ENCODE measurements at regions not wholly inside any gene's neighbourhood (a gene's known extent, or its start where the extent isn't known, plus 50 kb on each side); places are given as distances from the start of the nearest gene placed in this dataset.
A peak's percentile ranks its signal among the peaks of the same experiment; 100 is the strongest.
"Not testable (repeated sequence)": the region's sequence is repeated elsewhere in the genome, so short reads cannot be mapped to it uniquely, and the experiment has no call there.

DNA sequence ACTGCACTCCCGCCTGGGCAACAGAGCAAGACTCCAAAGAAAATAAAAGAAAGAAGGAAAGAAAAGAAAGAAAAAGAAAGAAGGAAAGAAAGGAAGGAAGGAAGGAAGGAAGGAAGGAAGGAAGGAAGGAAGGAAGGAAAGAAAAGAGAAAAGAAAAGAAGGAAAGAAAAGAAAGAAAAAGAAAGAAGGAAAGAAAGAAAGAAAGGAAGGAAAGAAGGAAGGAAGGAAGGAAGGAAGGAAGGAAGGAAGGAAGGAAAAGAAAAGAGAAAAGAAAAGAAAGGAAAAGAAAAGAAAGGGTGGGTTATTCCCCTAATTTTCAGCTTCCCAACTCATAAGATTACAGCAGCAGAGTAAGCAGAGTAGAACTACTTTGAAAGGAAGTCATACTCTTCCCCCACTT is 64.4 kb downstream of the TMEM200C start:
- DNase-seq (ENCODE audit: low spot score) = not testable (repeated sequence)

DNA sequence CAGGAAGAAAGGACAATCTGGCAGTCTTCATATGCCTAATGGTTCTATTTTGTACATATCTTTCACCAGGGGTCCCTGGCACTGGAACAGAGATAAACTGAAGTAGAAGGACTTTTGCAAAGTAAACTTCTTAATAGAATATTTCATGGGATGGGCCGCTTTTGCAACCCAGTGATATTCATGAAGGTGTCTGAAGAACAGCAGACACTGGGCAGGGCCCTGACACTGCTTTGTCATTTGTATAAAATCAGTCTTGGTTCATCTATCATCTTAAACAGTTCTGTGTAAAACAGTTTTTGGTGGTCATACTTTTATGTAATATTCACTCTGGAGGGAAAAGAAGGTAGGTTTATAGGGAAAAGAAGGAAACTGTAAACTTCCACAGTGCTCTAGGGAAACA is 66.4 kb downstream of the TMEM200C start:
- DNase-seq (ENCODE audit: low spot score) = no peak

DNA sequence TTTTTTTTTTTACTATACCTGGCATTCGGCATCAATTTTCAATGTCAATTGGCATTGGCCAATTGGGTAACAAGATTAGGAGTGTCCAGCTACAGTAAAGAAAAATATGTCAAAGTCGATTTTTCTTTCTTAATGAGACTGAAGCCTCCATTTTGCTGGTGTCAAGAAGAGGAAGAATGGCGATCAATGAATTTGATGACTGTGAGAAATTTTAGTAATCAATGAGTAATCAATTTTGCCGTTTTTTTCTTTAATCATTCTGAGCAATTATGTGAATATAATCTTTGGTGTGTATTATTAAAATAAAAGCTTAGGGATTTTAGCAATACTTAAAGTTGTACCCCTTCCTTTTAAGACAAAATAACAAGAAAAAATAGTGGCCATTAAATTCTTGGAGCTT is 69.7 kb downstream of the TMEM200C start:
- no peak for DNase-seq (ENCODE audit: low spot score)

DNA sequence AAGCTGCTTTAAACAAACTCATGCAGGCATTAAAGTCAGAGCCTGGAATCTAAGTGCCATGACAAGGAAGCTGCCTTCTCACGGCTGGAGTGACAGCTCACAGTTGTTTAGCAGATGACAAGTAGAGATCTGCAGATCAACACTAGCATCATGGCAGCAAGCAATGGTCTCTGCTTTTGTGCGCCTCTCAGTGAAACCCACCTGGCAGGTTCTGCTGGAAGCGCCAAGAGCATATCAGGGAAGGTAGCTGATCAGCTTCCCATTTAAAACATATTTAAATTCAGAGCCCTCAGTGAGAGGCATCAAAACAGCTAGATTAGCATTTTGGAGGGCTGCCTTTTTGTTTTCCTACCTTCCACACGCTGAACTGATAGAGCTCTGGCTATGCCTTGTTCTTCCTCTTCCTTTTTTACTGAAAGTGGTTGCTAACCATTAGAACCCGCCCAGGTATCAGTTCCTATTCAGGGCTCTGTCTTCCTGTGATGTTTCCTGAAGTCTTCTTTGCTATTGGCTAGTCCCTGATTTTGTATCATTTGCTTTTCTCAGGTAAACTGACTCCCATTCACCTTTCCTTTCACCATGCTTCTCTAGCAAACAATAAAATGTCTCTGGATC is 70.8 kb downstream of the TMEM200C start:
- DNase-seq (ENCODE audit: low spot score) = no peak

DNA sequence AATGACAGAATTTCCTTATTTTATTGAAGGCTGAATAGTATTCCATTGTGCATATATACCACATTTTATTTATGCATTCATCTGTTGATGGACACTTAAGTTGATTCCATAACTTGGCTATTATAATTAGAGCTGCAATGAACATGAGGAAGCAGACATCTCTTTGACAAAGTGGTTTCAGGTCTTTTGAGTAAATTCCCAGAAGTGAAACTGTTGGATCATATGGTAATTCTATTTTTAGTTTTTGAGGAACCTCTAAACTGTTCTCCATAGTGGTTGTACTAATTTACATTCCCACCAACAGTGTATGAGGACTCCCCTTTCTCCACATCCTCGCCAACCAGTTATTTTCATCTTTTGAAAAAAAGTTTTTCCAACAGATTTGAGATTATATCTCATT is 77.5 kb downstream of the TMEM200C start:
- DNase-seq (ENCODE audit: low spot score) = no peak

DNA sequence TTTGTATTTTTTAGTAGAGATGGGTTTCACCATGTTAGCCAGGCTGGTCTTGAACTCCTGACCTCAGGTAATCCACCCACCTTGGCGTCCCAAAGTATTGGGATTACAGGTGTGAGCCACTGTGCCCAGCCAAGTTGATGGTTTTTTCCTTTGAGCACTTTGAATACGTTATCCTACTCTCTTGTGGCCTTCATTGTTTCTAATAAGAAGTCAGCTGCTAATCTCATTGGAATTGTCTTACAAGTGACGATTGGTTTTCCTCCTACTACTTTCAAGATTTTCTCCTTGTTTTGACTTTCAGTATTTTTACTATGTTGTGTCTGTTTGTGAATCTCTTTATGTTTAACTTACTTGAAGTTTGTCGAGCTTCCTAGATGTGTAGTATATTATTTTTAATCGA is 88.5 kb downstream of the TMEM200C start:
- DNase-seq (ENCODE audit: low spot score) = no peak

DNA sequence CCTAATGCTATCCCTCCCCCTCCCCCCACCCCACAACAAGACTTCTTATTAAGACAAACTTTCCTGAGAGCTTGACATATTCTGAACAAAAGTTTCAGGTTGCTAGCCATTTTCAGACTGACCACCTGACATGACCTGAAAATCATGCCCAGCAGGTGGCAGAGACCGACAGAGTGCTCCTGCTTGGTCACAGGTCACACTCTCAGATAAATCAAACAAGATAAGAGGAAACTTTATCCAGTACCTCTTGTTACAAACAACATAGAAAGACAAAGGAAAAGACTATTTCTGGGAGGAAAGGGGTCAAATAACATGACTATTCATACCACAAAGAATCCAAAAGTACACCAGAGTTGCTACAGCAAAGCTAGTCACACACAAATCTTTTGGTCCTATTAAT is 107.4 kb downstream of the TMEM200C start:
- DNase-seq (ENCODE audit: low spot score) = no peak

DNA sequence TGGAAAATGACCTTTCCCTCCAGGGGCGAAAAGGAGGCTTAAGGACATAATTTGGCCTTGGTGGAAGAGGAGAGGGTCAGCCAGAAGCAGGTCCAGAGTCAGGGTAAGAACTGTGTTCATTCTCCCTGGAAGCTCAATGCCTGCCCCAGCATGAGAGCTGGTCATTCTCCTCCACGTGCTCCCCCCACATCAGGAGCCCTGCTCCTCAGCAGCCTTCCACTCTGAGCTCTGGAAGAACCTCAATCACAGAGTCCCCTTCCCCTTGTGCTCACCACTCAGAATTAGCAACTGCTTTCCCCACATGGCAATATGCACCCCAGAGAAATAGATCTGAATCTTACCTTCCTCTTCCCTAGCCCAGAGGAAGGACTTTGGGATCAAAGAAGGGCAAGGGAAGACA is 115.4 kb downstream of the TMEM200C start:
- no peak for DNase-seq (ENCODE audit: low spot score)

DNA sequence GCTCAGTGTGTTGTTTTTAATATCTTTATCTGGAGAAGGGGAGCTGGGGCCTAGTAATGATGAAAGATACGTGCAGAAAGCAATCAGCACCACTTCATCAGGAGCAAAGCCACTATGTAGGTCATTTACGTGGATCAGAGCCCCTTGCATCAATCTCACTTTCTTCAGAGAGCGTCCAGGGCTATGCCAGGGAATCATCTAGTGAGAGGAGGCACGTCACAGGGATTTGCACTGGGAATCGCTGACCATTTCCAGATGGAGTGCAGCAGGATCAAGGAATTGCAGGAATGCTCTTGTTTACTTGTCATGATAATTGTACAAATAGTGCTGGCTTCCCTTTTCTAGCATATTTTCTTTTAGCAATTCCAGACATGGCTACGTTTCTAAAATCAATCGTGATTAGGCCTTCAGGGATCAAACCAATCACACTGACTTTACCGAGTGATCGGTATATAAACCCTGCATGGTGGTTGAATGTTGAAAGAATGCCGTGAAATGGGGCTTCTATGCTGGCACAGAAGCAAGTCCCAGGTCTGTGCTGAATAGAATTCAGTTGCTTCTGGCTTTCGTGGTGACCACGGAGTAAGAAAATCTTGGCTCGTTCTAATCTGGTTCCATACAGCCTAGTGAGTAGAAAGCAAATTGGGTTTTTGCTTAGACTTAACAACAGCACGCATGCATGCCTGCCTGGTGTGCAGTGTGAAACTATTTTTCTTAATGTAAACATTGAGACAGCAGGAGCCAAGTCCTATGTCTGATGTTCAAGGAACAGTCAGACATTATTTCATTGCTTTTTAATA is 122.8 kb downstream of the TMEM200C start:
- DNase-seq (ENCODE audit: low spot score) = no peak

DNA sequence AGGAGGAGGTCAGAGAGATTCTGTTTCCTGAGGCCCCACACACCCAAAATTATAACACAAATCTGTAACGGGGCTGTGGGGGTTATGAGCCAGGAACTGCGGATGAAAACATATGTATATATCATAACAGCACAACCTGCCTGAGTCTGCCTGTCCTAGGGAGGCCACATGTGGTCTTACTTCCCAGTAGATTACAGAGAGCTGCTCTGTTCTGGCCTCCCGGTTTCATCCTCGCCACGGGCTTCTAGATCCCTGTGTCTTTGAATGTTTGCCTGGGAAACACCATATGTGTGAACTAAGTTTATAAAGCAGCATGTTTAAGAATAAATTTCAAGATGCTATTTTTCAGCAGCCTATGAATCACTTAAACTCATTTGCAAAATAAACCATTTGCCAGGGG is 124.0 kb downstream of the TMEM200C start:
- no peak for DNase-seq (ENCODE audit: low spot score)

DNA sequence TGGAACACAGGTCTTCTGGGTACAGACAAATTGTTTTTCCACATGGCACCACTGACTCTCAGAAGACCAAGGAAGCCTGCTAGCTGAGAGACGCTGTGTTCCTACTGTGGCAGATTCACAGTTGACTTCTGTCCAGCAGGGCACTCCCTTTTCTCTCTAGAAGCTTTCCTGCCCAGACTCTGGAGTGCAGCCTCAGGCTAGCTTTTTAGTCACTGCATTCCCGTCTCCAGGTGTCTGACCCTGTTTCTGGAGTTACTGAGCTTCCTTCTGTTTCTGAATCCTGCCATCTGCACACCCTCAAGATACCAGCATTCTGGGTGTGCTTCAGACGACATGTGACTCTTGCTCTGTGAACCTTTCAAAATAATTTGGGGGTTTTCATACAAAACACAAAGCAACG is 125.1 kb downstream of the TMEM200C start:
- no peak for DNase-seq (ENCODE audit: low spot score)

DNA sequence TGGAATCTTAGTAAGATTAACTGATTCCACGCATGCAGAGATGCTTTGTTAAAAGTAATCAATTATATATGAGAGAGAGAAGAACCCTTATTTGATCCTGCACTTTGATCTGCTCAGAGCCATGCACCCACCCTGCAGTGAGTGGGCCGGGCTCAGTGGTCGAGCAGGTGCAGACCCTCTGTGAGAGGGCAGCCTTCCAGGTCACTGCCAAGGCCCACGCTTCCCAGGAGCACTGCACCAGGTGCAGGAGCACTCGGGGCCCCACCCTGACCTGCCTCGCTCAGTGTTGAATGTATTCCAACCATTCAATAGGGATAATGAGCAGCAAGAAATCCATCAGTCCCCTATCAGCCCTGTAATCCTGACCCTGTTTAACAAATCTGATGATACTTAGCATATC is 126.9 kb downstream of the TMEM200C start:
- no peak for DNase-seq (ENCODE audit: low spot score)

DNA sequence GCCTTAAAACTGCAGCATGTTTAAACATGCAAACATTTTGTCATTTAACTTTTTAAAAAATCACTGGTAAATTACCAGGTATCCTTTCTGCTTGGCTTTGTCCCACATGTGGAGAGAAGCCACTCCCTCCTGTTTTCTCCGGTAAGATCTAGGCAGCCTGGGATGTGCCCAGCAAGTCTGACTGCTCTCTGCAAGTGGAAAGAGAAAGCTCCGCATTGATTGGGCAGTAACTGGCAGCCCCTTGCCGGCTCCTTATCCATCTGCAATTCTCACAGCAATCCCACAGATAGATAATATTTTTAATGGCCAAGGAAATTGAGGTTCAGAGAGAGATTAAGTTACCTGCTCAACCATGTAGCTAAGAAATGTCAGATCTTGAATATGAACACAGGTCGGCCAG is 136.1 kb downstream of the TMEM200C start:
- DNase-seq (ENCODE audit: low spot score) = no peak

DNA sequence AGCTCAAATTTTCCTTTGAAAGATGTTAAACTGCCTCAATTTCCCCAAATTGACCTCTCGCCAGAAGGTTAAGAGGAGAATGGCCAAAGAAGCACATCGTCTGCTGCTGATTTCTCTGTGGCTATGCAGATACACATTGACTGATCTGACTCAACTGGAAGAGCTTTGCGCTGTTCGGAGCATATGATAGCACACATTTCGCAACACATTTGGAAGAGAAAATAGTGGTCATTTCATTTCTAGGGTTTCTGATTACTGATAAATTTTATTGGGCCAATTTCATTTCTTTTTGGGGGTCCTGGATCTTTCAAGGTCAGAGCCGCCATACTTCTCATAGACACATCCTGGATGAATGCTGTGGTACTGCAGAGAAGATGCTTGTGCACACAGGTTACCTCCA is 138.5 kb downstream of the TMEM200C start:
- no peak for DNase-seq (ENCODE audit: low spot score)

DNA sequence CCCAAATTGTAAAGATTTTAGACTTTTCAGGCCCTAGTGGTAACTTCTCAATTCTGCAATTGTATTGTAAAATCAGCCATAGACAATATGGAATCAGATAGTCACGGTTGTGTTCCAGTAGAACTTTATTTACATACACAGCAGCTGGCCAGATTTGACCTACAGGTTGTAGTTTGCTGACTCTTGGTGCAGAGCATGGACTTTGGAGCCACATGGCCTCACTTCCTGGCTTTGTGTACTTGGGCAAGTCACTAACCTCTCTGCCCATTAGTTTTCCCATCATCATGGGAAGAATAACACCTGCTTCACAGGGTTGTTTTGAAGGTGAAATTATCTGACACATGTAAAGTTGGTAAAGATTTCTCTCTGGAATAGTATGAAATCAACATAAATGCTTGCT is 147.6 kb downstream of the TMEM200C start:
- no peak for DNase-seq (ENCODE audit: low spot score)

DNA sequence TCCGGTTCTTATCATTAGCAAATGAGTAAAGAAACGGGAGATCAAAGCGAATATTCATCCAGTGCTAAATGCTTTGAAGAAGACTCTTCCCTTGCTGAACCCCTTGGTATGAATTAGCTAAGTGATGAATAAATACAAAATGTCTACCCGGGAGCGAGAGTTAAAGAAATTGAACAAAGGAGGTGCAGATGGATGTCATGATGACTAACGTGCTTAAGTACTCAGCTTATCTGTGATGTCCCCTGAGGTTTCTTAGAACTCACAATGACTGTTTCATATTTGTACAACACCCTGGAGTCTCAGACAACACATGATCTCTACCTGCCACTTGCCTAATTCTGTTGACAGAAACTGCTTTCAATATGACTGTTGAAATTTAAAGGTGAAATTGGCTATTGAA is 148.5 kb downstream of the TMEM200C start:
- peak; percentile 15 for DNase-seq (ENCODE audit: low spot score)

DNA sequence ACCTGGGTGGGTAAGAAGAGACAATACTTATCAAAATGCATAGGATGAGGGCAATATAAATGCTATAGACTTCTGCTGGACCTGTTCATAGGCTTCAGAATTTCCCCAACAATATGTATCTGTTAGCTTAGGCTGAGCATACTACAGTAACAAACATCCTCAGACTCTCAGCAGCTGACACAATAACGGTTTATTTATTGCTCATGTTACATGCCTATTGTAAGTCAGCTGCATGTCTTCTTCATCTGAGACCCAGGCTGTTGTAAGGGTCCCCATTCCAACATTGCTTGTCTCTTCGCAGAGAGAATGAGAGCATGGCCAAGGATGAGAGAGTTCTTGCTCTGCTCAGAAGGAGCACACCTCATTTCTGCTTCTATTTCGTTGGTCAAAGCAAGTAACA is 150.7 kb downstream of the TMEM200C start:
- DNase-seq (ENCODE audit: low spot score) = no peak

DNA sequence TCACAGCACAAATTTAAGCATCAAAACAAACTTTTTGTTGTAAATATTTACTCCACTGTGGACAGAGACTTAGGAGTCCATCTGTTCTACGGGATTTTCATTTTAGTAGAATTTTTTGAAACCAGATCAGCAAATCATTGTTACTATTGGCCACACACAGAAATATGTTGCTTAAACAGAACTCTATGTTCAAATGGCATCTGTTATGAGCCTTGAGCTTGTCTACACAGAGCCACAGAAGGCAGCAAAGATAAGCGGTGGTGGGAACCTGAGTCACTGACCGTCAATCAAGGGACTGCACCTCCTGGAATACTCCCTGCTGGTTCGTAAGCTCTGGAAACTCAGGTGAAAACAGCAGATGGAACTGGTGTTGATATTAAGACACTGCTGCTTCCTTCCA is 156.8 kb downstream of the TMEM200C start:
- no peak for DNase-seq (ENCODE audit: low spot score)

DNA sequence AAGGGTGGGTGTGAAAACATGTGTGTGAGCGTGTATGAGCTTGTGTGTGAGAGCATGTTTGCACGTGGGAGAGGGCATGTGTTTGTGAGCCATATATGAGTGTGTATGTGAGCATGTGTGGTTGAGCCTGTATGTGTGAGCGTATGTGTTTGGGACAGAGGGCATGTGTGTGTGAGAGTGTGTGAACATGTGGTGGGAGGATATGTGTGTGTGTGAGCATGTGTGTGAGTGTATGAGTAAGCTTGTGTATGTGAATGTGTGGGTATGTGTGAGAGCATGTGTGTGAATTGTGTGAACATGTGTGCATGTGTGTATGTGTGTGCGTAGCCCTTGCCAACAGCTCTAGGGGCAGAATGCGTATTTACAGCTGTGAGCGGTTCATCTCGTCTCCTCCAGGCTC is 163.0 kb downstream of the TMEM200C start:
- no peak for DNase-seq (ENCODE audit: low spot score)

DNA sequence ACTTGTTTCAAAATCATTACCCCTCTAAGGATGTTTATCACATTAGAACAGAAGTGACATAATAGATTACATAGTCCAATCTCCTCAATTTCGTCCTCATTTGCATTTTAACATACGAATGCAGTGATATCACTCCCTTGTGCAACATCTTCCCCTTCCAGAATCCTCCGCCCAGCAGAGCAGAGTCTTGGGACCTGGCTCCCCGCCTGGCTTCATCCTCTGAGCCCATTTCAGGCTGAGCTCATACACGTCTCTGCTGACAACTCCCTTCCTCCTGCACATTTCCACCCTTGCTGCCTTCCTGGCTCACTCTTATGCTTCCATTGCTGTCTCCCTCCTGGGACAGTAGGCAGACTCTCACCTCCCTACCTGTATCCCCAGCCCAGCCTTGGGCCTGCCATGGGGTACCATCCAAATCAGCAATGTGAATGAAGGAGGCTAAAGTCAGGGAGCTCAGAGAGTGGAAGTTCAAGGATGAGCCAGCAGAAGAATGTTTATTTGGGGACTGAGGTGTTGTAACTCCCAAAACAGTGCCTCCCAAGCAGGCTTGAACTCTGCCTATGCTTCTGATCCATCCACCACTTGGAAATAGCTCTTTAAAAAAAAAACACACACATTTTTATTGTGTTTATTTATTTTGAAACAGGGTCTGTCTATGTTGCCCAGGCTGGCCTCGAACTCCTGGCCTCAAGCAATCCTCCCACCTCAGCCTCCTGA is 165.2 kb downstream of the TMEM200C start:
- no peak for DNase-seq (ENCODE audit: low spot score)

DNA sequence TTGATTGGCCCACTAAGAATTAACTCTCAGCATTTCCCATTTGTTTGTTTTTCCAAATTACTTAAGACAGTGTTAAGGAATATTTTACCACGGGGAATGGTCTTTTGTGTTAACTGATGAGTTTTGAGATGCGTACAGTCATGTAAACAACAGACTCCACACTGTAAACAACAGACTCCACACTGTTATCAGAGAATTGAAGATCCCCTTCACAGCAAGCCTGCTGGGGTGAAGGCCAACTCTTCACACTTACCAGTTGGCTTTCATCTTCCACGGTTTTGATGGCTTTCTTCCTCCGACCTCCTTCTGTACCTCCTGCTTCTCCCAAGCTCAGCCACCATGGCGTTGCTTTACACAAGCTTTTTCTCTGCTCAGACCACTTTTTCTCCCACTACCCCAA is 166.8 kb downstream of the TMEM200C start:
- DNase-seq (ENCODE audit: low spot score) = no peak

DNA sequence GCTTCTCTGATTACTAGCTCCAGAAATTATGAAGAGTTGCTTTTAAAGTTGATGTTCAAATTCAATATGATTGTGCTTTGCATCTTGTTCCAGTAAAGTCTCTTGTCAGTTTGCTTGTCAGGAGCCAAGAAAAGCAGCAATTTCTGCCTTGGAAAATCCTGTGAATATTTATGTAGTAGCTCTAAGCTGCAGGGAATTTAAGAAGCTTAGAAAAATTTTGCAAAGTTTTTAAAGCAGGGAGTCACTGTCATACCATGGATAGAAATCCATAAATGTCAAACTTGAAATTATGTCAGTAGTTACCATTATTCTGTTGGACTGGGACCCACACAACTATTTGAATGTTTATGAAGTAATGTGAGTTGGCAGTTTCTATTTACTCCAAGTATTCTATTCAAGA is 169.3 kb downstream of the TMEM200C start:
- no peak for DNase-seq (ENCODE audit: low spot score)

DNA sequence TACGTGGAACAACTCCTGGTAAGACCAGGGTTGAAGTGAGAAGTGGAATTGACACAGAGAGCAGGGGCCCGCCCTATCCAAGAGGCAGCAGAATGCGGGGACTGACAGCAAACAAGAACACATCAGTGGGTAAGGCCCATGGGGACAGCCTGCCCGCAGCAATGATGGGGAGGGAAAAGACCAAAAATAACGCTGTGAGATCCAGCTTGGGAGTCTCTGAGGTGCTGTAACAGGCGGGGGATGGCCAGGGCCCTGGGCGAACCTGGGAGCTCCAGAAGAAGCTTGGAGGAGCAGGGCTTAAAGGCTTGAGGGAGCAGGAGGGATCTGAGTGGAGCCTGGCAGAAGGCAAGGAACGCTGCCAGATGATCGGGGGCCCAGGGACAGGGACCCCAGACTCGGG is 173.4 kb downstream of the TMEM200C start:
- no peak for DNase-seq (ENCODE audit: low spot score)

Data from activated CD4-positive, alpha-beta T cell treated with anti-CD3 and anti-CD28 coated beads, Interleukin-2, Interleukin-4, amounts not matched to agents 100 ng/mL and 50 ng/mL, durations not matched to agents 16 hours and 8 hours (primary cell).